Kidney (tissue), 13 donors: ENCODE measurements at regions not wholly inside any gene's neighbourhood (a gene's known extent, or its start where the extent isn't known, plus 50 kb on each side); places are given as distances from the start of the nearest gene placed in this dataset.

Experiments
- DNase-seq, 5 donors: peaks; one replicate each; pipeline ENCODE4 v3.0.0-alpha.2; 2013 to 2020
- FAIRE-seq: peaks from 2 replicates; lab custom pipeline; 2012; peaks lifted over from hg19 to GRCh38; lab: Jason Lieb, UNC
- H3K27ac ChIP-seq, 2 donors: one replicate each; pipeline ENCODE4 v1.7.0; 2013; ENCODE audit warnings: low read depth in 2 of 2, low read length in 2 of 2, inconsistent platforms in 1 of 2
- H3K27me3 ChIP-seq: one replicate; pipeline ENCODE4 v1.7.1; 2013; ENCODE audit warnings: low read length, inconsistent platforms; ENCODE audit not compliant: control insufficient read depth, insufficient read depth
- H3K36me3 ChIP-seq, 3 donors: one replicate each; pipeline versions ENCODE4 v1.7.0 to v1.7.1; 2013; ENCODE audit warnings: low read length in 3 of 3, control low read depth in 1 of 3, inconsistent platforms in 1 of 3; ENCODE audit not compliant: insufficient read depth in 3 of 3, control insufficient read depth in 2 of 3
- H3K4me1 ChIP-seq, 3 donors: one replicate each; pipeline versions ENCODE4 v1.7.0 to v1.7.1; 2013; ENCODE audit warnings: low read length in 3 of 3, inconsistent platforms in 1 of 3, low read depth in 1 of 3; ENCODE audit not compliant: control insufficient read depth in 2 of 3, insufficient read depth in 2 of 3
- H3K4me3 ChIP-seq, 3 donors: one replicate each; pipeline versions ENCODE4 v1.7.0 to v1.8.1; 2013; ENCODE audit warnings: low read length in 3 of 3, control low read depth in 1 of 3, inconsistent platforms in 1 of 3
- H3K9ac ChIP-seq, 3 donors: one replicate each; pipeline versions ENCODE4 v1.7.0 to v1.7.1; 2013; ENCODE audit warnings: low read length in 3 of 3, control low read depth in 1 of 3, inconsistent platforms in 1 of 3
- H3K9me3 ChIP-seq, 3 donors: one replicate each; pipeline versions ENCODE4 v1.7.0 to v1.7.1; 2013; ENCODE audit warnings: low read length in 3 of 3, control low read depth in 1 of 3, inconsistent platforms in 1 of 3; ENCODE audit not compliant: control insufficient read depth in 2 of 3, insufficient read depth in 1 of 3
- CTCF ChIP-seq: IDR thresholded peaks from 3 replicates; pipeline ENCODE4 v1.5.1; 2012; ENCODE audit warnings: mild to moderate bottlenecking, moderate library complexity, borderline replicate concordance; ENCODE audit not compliant: insufficient read depth; ENCODE audit errors: extremely low read depth
- intact Hi-C: fragments of 100-400 bp; cut with DNase I; formaldehyde crosslinking; loops from one replicate; pipeline ENCODE4 v1.11.1; 2022
- donor health status: control.
- donor health status: control.
- donor health status: control.
- donor health status: control.
- donor health status: control.
- donor health status: DM: yes; HTN: yes; CAD: no.
- donor health status: Normal renal cell carcinoma (clear cell type).

GRCh38 chr5:174204535-174205313, 159.2 kb downstream of the NSG2 start:
- H3K27ac ChIP-seq = no peak overlapping the region
- no peak for TF ChIP-seq CTCF
- no peaks in the 10 kb centered on the region for H3K9me3 ChIP-seq

GRCh38 chr5:174205939-174206338, 160.4 kb downstream of the NSG2 start:
- H3K36me3 ChIP-seq = no peaks in the 10 kb centered on the region

More at GRCh38 chr5:174204535-174205313, 159.2 kb downstream of the NSG2 start:
- DNase-seq (peak in 4 of 5 donors; percentile 59 to 80 (median 69)), FAIRE-seq (no peak)
- intact Hi-C loops = no loop called here
- H3K27me3 ChIP-seq = no peaks in the 10 kb centered on the region
- H3K9ac ChIP-seq = no peak overlapping the region
- no peak overlapping the region for H3K4me3 ChIP-seq
- H3K4me1 ChIP-seq = no peaks in the 10 kb centered on the region
- no peaks in the 10 kb centered on the region for H3K36me3 ChIP-seq

GRCh38 chr5:174210596-174211276, 165.2 kb downstream of the NSG2 start:
- Histone ChIP-seq H3K27ac (no peak overlapping the region), H3K4me3 (no peak overlapping the region), H3K27me3 (no peaks in the 10 kb centered on the region), H3K4me1 (no peaks in the 10 kb centered on the region), H3K9ac (no peak overlapping the region), H3K36me3 (no peaks in the 10 kb centered on the region), H3K9me3 (no peaks in the 10 kb centered on the region)
- TF ChIP-seq CTCF = no peak
- FAIRE-seq (no peak), DNase-seq (no peak)
- intact Hi-C loops = no loop called here

More at GRCh38 chr5:174205939-174206338, 160.4 kb downstream of the NSG2 start:
- DNase-seq (no peak), FAIRE-seq (no peak)
- Histone ChIP-seq H3K4me3 (no peak overlapping the region), H3K9ac (no peak overlapping the region), H3K9me3 (no peaks in the 10 kb centered on the region), H3K4me1 (no peaks in the 10 kb centered on the region), H3K27me3 (no peaks in the 10 kb centered on the region), H3K27ac (no peak overlapping the region)
- intact Hi-C loops = no loop called here
- TF ChIP-seq CTCF = no peak
